Sigmoid colon (tissue), 4 donors: ENCODE measurements at regions not wholly inside any gene's neighbourhood (a gene's known extent, or its start where the extent isn't known, plus 50 kb on each side); places are given as distances from the start of the nearest gene placed in this dataset.

Experiments
- CTCF ChIP-seq, 4 experiments: fragments of 450-650 bp in 3 of 4; fragments of 200-600 bp in 1 of 4; IDR thresholded peaks; one replicate each; pipeline ENCODE4 v1.5.1; 2016 to 2019; ENCODE audit warnings: antibody characterized with exemption in 4 of 4, mild to moderate bottlenecking in 3 of 4, moderate library complexity in 2 of 4
- POLR2A ChIP-seq, 2 donors: fragments of 450-650 bp; IDR thresholded peaks; one replicate each; pipeline ENCODE4 v1.6.1; 2016; ENCODE audit warnings: antibody characterized with exemption in 2 of 2, mild to moderate bottlenecking in 2 of 2, moderate library complexity in 2 of 2
- POLR2AphosphoS5 ChIP-seq, 4 donors: sonication (generic); formaldehyde crosslinking; IDR thresholded peaks; one replicate each; pipeline ENCODE4 v1.6.1; 2017; ENCODE audit warnings: antibody characterized with exemption in 4 of 4

GRCh38 chr2:173427887-173428668 is 73.4 kb downstream of the CDCA7 start:
- TF ChIP-seq CTCF (IDR thresholded peaks at IDR 0.05) (no peak), POLR2A (IDR thresholded peaks at IDR 0.05) (no peak), POLR2AphosphoS5 (IDR thresholded peaks at IDR 0.05) (no peak)
